ENCODE measurements at regions not wholly inside any gene's neighbourhood (a gene's known extent, or its start where the extent isn't known, plus 50 kb on each side); places are given as distances from the start of the nearest gene placed in this dataset.

- H3K4me3 ChIP-seq, result no peak overlapping the region
- DNase-seq, result no peak
- intact Hi-C loops (cut with DNase I; ENCODE audit: low total_unique reads), result no loop called here
- no peaks in the 10 kb centered on the region for H3K4me1 ChIP-seq
- TF ChIP-seq CTCF (IDR thresholded peaks at IDR 0.05), result no peak
- H3K27me3 ChIP-seq, result no peaks in the 10 kb centered on the region
- H3K36me3 ChIP-seq, result no peaks in the 10 kb centered on the region
- no peaks in the 10 kb centered on the region for H3K9me3 ChIP-seq
- no peak overlapping the region for H3K27ac ChIP-seq
Measured at GRCh38 chr5:45017568-45017967, 208.8 kb downstream of the MRPS30 start.

- intact Hi-C loops (cut with DNase I; ENCODE audit: low total_unique reads), result no loop called here
- no peak overlapping the region for H3K4me3 ChIP-seq
- H3K36me3 ChIP-seq, result no peaks in the 10 kb centered on the region
- no peak overlapping the region for H3K27ac ChIP-seq
- H3K27me3 ChIP-seq, result no peaks in the 10 kb centered on the region
- no peak for DNase-seq
- no peaks in the 10 kb centered on the region for H3K9me3 ChIP-seq
- no peaks in the 10 kb centered on the region for H3K4me1 ChIP-seq
- TF ChIP-seq CTCF (IDR thresholded peaks at IDR 0.05), result no peak
Measured at GRCh38 chr5:45029553-45029952, 220.8 kb downstream of the MRPS30 start.

- TF ChIP-seq CTCF (IDR thresholded peaks at IDR 0.05), result no peak
- no peak for DNase-seq
Measured at GRCh38 chr5:45035991-45036390, 227.2 kb downstream of the MRPS30 start.

GRCh38 chr5:45037927-45038326, 229.2 kb downstream of the MRPS30 start:
- intact Hi-C loops (cut with DNase I; ENCODE audit: low total_unique reads), result no loop called here
- no peaks in the 10 kb centered on the region for H3K4me1 ChIP-seq
- H3K4me3 ChIP-seq, result no peak overlapping the region
- DNase-seq, result no peak
- H3K27me3 ChIP-seq, result no peaks in the 10 kb centered on the region
- no peak for TF ChIP-seq CTCF (IDR thresholded peaks at IDR 0.05)
- H3K9me3 ChIP-seq, result no peaks in the 10 kb centered on the region
- no peak overlapping the region for H3K27ac ChIP-seq
- H3K36me3 ChIP-seq, result no peaks in the 10 kb centered on the region

More at GRCh38 chr5:45035991-45036390, 227.2 kb downstream of the MRPS30 start:
- Histone ChIP-seq H3K9me3 (no peaks in the 10 kb centered on the region), H3K27ac (no peak overlapping the region), H3K36me3 (no peaks in the 10 kb centered on the region), H3K4me1 (no peaks in the 10 kb centered on the region), H3K4me3 (no peak overlapping the region), H3K27me3 (no peaks in the 10 kb centered on the region)
- intact Hi-C loops (cut with DNase I; ENCODE audit: low total_unique reads), result no loop called here

- Histone ChIP-seq H3K36me3 (no peaks in the 10 kb centered on the region), H3K27me3 (no peaks in the 10 kb centered on the region), H3K27ac (no peak overlapping the region), H3K4me1 (no peaks in the 10 kb centered on the region), H3K9me3 (no peaks in the 10 kb centered on the region), H3K4me3 (no peak overlapping the region)
- DNase-seq, result no peak
- intact Hi-C loops (cut with DNase I; ENCODE audit: low total_unique reads), result no loop called here
- TF ChIP-seq CTCF (IDR thresholded peaks at IDR 0.05), result peak in 1 of 2 experiments; percentile 18
Measured at GRCh38 chr5:45038366-45038987, 229.7 kb downstream of the MRPS30 start.

- H3K4me1 ChIP-seq, result no peaks in the 10 kb centered on the region
- H3K9me3 ChIP-seq, result no peaks in the 10 kb centered on the region
- H3K4me3 ChIP-seq, result no peak overlapping the region
- no peak overlapping the region for H3K27ac ChIP-seq
- H3K36me3 ChIP-seq, result no peaks in the 10 kb centered on the region
- TF ChIP-seq CTCF (IDR thresholded peaks at IDR 0.05), result no peak
- no peak for DNase-seq
- H3K27me3 ChIP-seq, result no peaks in the 10 kb centered on the region
- intact Hi-C loops (cut with DNase I; ENCODE audit: low total_unique reads), result no loop called here
Measured at GRCh38 chr5:45042283-45042682, 233.5 kb downstream of the MRPS30 start.

Data from tibial artery (tissue), 4 donors.